ENCODE measurements at regions not wholly inside any gene's neighbourhood (a gene's known extent, or its start where the extent isn't known, plus 50 kb on each side); places are given as distances from the start of the nearest gene placed in this dataset.

GRCh38 chr6:113595911-113596376, 261.2 kb upstream of the MARCKS start:
- TF ChIP-seq EP300 (IDR thresholded peaks at IDR 0.05; ENCODE audit: borderline replicate concordance in 1 of 2, low read depth in 1 of 2, low read length in 1 of 2) (no peak), CTCF (IDR thresholded peaks at IDR 0.05) (no peak), POLR2AphosphoS5 (IDR thresholded peaks at IDR 0.05; ENCODE audit: low read depth, low read length) (no peak), PBX3 (IDR thresholded peaks at IDR 0.05) (no peak), GATA2 (CRISPR knock-in tag; IDR thresholded peaks at IDR 0.05) (no peak), USF1 (IDR thresholded peaks at IDR 0.05; ENCODE audit: borderline replicate concordance, low read depth) (no peak), TEAD4 (IDR thresholded peaks at IDR 0.05; ENCODE audit: borderline replicate concordance, insufficient read depth) (no peak), FOSL2 (IDR thresholded peaks at IDR 0.05; ENCODE audit: borderline replicate concordance, low read depth) (no peak), SIN3A (IDR thresholded peaks at IDR 0.05; ENCODE audit: borderline replicate concordance, low read depth, low read length) (no peak), REST (IDR thresholded peaks at IDR 0.05; ENCODE audit: low read depth, low read length) (no peak)
- TF ChIP-seq, protein P1, sequence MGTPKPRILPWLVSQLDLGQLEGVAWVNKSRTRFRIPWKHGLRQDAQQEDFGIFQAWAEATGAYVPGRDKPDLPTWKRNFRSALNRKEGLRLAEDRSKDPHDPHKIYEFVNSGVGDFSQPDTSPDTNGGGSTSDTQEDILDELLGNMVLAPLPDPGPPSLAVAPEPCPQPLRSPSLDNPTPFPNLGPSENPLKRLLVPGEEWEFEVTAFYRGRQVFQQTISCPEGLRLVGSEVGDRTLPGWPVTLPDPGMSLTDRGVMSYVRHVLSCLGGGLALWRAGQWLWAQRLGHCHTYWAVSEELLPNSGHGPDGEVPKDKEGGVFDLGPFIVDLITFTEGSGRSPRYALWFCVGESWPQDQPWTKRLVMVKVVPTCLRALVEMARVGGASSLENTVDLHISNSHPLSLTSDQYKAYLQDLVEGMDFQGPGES (IDR thresholded peaks at IDR 0.05; ENCODE audit: low read depth, low read length): no peak

Measured in SK-N-SH (cell line).